ENCODE measurements at regions not wholly inside any gene's neighbourhood (a gene's known extent, or its start where the extent isn't known, plus 50 kb on each side); places are given as distances from the start of the nearest gene placed in this dataset.

- TF ChIP-seq SMAD1 (IDR thresholded peaks at IDR 0.05; ENCODE audit: low read depth, low read length, partially characterized antibody) (no peak), HMG20A (CRISPR knock-in tag; conservative IDR thresholded peaks at IDR 0.05) (no peak)
Observed at GRCh38 chr20:63125581-63125837, 90.4 kb downstream of the YTHDF1 start.

All from K562 (cell line).